ENCODE measurements at regions not wholly inside any gene's neighbourhood (a gene's known extent, or its start where the extent isn't known, plus 50 kb on each side); places are given as distances from the start of the nearest gene placed in this dataset.
"Not testable (repeated sequence)": the region's sequence is repeated elsewhere in the genome, so short reads cannot be mapped to it uniquely, and the experiment has no call there.

- TF ChIP-seq CTCF (IDR thresholded peaks at IDR 0.05; ENCODE audit: borderline replicate concordance, extremely low read depth, low read length, poor library complexity, severe bottlenecking); EZH2 (IDR thresholded peaks at IDR 0.05; ENCODE audit: borderline replicate concordance, low read depth, low read length, severe bottlenecking): not testable (repeated sequence)
Measured at GRCh38 chr9:97130864-97131263, 91.9 kb upstream of the CTSV start.

All from DND-41 (cell line).